Ascending aorta (tissue), 2 donors: ENCODE measurements at regions not wholly inside any gene's neighbourhood (a gene's known extent, or its start where the extent isn't known, plus 50 kb on each side); places are given as distances from the start of the nearest gene placed in this dataset.

Source experiments
- DNase-seq, 2 donors: peaks; one replicate each; pipeline ENCODE4 v3.0.0-alpha.2; 2019; ENCODE audit warnings: low spot score in 2 of 2
- H3K27ac ChIP-seq, 2 donors: fragments of 200-600 bp; sonication (generic); one replicate each; pipeline ENCODE4 v1.5.1; 2016 to 2017; ENCODE audit warnings: mild to moderate bottlenecking in 1 of 2
- H3K27me3 ChIP-seq: fragments of 200-600 bp; sonication (generic); one replicate; pipeline ENCODE4 v1.5.1; 2017
- H3K36me3 ChIP-seq, 2 donors: fragments of 200-600 bp; sonication (generic); one replicate each; pipeline ENCODE4 v1.5.1; 2016
- H3K4me1 ChIP-seq, 2 donors: fragments of 200-600 bp; sonication (generic); one replicate each; pipeline ENCODE4 v1.5.1; 2016 to 2017; ENCODE audit warnings: mild to moderate bottlenecking in 1 of 2
- H3K4me3 ChIP-seq, 2 donors: fragments of 200-600 bp; sonication (generic); one replicate each; pipeline ENCODE4 v1.5.1; 2016 to 2017; ENCODE audit warnings: mild to moderate bottlenecking in 1 of 2
- H3K9me3 ChIP-seq, 2 donors: fragments of 200-600 bp; sonication (generic); one replicate each; pipeline ENCODE4 v1.5.1; 2016
- intact Hi-C: fragments of 100-400 bp; cut with DNase I; formaldehyde crosslinking; loops from one replicate; pipeline ENCODE4 v1.15.1; 2023
- TF ChIP-seq, protein P1 (sequence below), 3 experiments: fragments of 200-600 bp in 2 of 3; fragments of 450-650 bp in 1 of 3; sonication (generic) in 2 of 3; IDR thresholded peaks; one replicate each; pipeline ENCODE4 v1.5.1; 2016 to 2019; ENCODE audit warnings: antibody characterized with exemption in 3 of 3, mild to moderate bottlenecking in 1 of 3, moderate library complexity in 1 of 3

DNA sequence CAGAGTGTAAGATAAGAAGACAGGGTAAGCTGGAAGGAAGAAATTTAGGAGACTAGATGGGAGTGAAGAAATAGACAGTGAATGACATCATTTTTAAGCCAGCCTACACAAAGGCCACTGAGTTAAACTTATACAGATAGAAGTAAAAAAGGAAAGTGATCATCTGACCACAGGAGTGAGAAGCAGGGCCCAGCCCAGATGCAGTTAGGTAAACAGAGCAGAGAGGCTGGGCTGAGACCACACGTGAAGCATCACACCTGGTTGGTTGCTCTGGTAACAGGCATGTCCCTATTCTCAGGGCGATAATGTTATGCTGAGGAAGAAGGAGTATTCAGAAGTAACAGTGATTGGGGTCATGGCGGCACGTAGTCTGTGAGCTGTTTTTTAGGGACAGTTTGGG, 1079.4 kb downstream of the AACS start:
- TF ChIP-seq, protein P1, sequence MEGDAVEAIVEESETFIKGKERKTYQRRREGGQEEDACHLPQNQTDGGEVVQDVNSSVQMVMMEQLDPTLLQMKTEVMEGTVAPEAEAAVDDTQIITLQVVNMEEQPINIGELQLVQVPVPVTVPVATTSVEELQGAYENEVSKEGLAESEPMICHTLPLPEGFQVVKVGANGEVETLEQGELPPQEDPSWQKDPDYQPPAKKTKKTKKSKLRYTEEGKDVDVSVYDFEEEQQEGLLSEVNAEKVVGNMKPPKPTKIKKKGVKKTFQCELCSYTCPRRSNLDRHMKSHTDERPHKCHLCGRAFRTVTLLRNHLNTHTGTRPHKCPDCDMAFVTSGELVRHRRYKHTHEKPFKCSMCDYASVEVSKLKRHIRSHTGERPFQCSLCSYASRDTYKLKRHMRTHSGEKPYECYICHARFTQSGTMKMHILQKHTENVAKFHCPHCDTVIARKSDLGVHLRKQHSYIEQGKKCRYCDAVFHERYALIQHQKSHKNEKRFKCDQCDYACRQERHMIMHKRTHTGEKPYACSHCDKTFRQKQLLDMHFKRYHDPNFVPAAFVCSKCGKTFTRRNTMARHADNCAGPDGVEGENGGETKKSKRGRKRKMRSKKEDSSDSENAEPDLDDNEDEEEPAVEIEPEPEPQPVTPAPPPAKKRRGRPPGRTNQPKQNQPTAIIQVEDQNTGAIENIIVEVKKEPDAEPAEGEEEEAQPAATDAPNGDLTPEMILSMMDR (IDR thresholded peaks at IDR 0.05) = no peak
- no peaks in the 10 kb centered on the region for H3K36me3 ChIP-seq
- no peak overlapping the region for H3K27ac ChIP-seq
- intact Hi-C loops = no loop called here
- H3K27me3 ChIP-seq = no peaks in the 10 kb centered on the region
- no peak for DNase-seq
- H3K4me3 ChIP-seq = no peak overlapping the region
- no peaks in the 10 kb centered on the region for H3K4me1 ChIP-seq
- peaks cover 3 to 4% of the 10 kb centered on the region in 2 donors for H3K9me3 ChIP-seq

DNA sequence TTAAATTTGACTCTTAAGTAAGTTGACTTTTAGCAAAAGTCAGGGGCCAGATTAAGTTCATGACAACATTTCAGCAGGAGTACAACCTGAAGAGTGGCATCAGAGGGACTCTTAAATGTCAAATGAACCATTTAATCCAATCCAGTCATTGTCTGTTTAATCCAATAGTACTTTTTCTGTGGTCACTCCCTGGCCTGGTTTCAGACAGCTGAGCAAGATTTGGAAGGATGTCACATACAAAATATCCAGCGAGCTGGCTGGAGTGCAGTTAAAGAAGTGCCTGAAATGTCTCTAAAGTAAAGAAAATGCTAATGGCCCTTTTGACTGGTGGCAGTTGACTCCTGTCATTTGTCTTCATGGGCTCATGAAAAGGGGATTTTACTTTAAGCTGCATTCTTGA, 1082.1 kb downstream of the AACS start:
- H3K4me3 ChIP-seq = no peak overlapping the region
- TF ChIP-seq, protein P1 (IDR thresholded peaks at IDR 0.05) = no peak
- DNase-seq = no peak
- no peak overlapping the region for H3K27ac ChIP-seq
- H3K36me3 ChIP-seq = no peaks in the 10 kb centered on the region
- intact Hi-C loops = no loop called here
- no peaks in the 10 kb centered on the region for H3K9me3 ChIP-seq
- H3K27me3 ChIP-seq = no peaks in the 10 kb centered on the region
- H3K4me1 ChIP-seq = no peaks in the 10 kb centered on the region

DNA sequence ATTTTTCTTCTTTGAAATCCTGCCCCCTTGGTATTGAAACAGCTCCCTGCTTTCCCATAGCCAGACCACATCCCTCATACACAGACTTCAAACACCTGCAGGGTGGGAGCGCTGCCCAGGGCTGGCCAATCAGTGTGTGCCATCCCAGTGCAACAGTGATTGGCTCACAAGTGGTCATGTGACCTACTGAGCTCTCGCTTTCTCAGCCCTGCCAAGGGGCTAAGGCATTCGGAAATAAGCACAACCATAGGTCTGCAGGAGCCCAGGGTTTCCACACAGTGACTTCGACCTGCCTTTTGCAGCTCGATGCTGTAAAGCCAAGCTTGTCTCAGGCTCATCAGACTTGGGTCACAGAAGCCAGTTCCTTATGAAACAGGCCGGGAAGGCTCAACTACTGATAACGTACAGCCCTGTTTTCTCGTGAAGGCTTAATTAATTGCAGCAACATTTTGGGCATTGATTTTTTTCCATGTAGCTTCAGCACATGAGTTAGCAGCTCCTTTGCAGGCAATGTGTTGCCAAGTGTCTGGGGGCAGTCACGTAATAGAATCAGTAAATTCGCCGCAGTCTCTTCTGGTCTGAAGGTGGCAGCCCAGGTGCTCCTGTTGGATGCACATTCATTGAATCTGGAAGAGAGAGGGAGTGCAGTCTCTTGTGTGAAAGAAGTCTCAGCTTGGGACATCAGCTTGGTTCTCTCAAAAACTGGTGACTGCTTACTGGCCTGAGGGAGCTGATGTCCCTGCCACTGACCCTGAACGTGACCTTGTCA, 1091.8 kb downstream of the AACS start:
- intact Hi-C loops = no loop called here
- TF ChIP-seq, protein P1 (IDR thresholded peaks at IDR 0.05) = no peak
- Histone ChIP-seq H3K4me1 (no peaks in the 10 kb centered on the region), H3K4me3 (no peak overlapping the region), H3K27me3 (no peaks in the 10 kb centered on the region), H3K27ac (no peak overlapping the region), H3K9me3 (no peaks in the 10 kb centered on the region), H3K36me3 (no peaks in the 10 kb centered on the region)
- no peak for DNase-seq

DNA sequence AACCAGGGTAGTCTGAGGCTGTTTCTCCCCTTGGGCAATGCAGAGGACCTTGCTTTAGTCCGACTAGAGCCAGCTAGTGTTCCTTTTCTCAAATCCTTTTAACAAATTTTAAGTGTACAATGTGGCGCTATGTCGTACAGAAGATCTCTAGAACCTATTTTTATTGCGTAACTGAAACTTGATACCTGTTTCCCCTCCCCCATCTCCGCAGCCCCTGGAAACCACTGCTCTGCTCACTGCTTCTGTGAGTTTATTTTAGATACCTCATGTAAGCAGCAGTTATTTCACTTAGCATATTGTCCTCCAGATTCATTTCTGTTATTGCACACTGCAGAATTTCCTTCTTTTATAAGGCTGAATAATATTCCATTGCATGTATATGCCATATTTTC, 1092.3 kb downstream of the AACS start:
- no peaks in the 10 kb centered on the region for H3K27me3 ChIP-seq
- TF ChIP-seq, protein P1 (IDR thresholded peaks at IDR 0.05) = no peak
- no peaks in the 10 kb centered on the region for H3K4me1 ChIP-seq
- intact Hi-C loops = no loop called here
- H3K4me3 ChIP-seq = no peak overlapping the region
- no peaks in the 10 kb centered on the region for H3K36me3 ChIP-seq
- no peaks in the 10 kb centered on the region for H3K9me3 ChIP-seq
- no peak overlapping the region for H3K27ac ChIP-seq
- DNase-seq = no peak

DNA sequence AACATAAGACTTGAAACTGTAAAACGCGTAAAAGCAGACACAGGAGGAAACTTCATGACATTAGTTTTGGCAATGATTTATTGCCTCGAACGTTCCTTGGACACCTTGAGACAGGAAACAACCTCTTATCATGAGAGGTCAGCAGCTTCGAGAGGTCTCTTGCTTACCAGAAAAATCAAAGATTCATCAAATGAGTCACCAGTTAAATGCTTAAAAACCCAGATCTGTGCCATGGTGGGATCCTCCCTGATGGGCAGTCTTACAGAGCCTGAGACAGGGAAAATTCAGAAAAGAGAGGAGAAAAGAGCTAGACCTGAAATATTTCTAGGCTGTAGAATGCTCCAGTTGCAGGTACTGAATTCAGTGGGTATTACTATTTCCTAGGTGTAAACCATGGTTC, 1093.9 kb downstream of the AACS start:
- Histone ChIP-seq H3K4me3 (no peak overlapping the region), H3K4me1 (no peaks in the 10 kb centered on the region), H3K27ac (no peak overlapping the region), H3K36me3 (no peaks in the 10 kb centered on the region), H3K9me3 (no peaks in the 10 kb centered on the region), H3K27me3 (no peaks in the 10 kb centered on the region)
- TF ChIP-seq, protein P1 (IDR thresholded peaks at IDR 0.05) = no peak
- intact Hi-C loops = no loop called here
- no peak for DNase-seq

DNA sequence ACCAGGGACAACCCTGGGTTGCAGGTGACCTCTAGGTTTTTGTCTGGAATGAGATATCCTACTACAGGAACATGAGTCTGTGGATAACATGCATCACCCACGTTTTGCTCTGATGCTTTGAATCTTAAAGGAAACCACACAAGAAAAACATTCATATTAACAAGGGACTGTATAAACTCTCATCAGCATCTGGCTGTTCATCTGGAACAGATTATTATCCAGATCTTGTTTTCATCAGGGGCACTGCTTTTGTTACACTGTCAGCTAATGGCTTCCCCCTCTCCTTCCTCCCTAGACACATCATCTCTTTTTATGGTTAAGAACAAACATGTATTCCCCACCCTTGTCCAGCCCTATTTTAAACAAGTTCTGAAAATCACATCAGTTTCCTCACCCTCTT, 1095.7 kb downstream of the AACS start:
- Histone ChIP-seq H3K9me3 (no peaks in the 10 kb centered on the region), H3K4me3 (no peak overlapping the region), H3K27me3 (no peaks in the 10 kb centered on the region), H3K36me3 (no peaks in the 10 kb centered on the region), H3K27ac (no peak overlapping the region), H3K4me1 (no peaks in the 10 kb centered on the region)
- intact Hi-C loops = no loop called here
- no peak for DNase-seq
- TF ChIP-seq, protein P1 (IDR thresholded peaks at IDR 0.05) = no peak
